ENCODE measurements at regions not wholly inside any gene's neighbourhood (a gene's known extent, or its start where the extent isn't known, plus 50 kb on each side); places are given as distances from the start of the nearest gene placed in this dataset.

DNA sequence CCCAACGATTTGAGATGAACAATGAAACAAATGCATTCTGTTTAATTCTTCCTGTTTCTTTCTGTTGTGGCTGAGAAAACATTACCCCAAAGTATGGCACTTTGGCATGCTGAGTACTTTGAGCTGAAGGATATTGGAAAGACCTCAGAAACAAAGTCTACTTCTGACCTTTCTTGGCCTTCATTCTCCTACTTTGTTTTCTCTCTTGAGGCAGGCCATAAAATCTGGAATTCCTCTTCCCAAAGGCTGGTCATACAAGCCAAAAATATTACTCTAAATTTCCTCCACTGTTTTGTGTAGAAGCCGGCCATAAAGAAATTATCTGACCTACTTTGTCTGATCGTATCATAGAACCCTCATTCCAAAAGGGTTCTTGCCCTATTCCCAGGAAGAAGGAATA lies 1048.2 kb downstream of the TECRL start:
- TF ChIP-seq EZH2 (IDR thresholded peaks at IDR 0.05) (no peak), POLR2AphosphoS5 (IDR thresholded peaks at IDR 0.05; ENCODE audit: borderline replicate concordance, low read depth, low read length) (no peak), FOXP2 (optimal IDR thresholded peaks at IDR 0.05; ENCODE audit: control extremely low read depth, extremely low read length, insufficient read depth) (no peak)

Data from SK-N-MC (cell line).